22Rv1 (cell line): ENCODE measurements at regions not wholly inside any gene's neighbourhood (a gene's known extent, or its start where the extent isn't known, plus 50 kb on each side); places are given as distances from the start of the nearest gene placed in this dataset.

Experiments
- H3K27ac ChIP-seq: fragments of 450-650 bp; 2 replicates; pipeline ENCODE4 v1.5.1; 2017
- ZFX ChIP-seq: fragments of 450-650 bp; IDR thresholded peaks from 2 replicates; pipeline ENCODE4 v1.6.1; 2017; ENCODE audit warnings: antibody characterized with exemption, borderline replicate concordance
- TF ChIP-seq, protein P1 (sequence below): fragments of 450-650 bp; IDR thresholded peaks from 2 replicates; pipeline ENCODE4 v1.5.1; 2017; ENCODE audit warnings: mild to moderate bottlenecking

DNA sequence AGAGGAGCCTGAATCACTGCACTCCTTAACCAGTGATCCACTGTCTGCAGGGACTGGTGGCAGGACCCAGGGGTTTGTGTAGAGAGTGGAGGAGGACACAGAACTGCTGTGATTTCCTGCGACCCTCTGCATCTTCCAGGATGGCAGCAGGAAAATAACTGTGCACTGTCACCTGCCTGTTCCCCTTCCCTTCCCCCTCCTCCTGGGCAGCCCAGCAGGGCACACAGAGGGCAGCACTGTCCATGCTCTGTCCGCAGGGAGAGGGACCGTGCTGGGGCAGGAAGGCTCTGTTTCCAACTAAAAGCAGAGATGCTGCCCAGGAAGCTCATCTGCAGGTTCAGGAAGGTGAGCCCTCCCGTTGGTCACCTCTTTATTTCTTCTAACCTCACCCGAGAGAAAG, 168.7 kb downstream of the ZBTB18 start:
- H3K27ac ChIP-seq, result no peak overlapping the region
- TF ChIP-seq, protein P1, sequence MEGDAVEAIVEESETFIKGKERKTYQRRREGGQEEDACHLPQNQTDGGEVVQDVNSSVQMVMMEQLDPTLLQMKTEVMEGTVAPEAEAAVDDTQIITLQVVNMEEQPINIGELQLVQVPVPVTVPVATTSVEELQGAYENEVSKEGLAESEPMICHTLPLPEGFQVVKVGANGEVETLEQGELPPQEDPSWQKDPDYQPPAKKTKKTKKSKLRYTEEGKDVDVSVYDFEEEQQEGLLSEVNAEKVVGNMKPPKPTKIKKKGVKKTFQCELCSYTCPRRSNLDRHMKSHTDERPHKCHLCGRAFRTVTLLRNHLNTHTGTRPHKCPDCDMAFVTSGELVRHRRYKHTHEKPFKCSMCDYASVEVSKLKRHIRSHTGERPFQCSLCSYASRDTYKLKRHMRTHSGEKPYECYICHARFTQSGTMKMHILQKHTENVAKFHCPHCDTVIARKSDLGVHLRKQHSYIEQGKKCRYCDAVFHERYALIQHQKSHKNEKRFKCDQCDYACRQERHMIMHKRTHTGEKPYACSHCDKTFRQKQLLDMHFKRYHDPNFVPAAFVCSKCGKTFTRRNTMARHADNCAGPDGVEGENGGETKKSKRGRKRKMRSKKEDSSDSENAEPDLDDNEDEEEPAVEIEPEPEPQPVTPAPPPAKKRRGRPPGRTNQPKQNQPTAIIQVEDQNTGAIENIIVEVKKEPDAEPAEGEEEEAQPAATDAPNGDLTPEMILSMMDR, result no peak
- TF ChIP-seq ZFX, result no peak

GRCh38 chr1:244220410-244220809, 169.3 kb downstream of the ZBTB18 start:
- no peak for TF ChIP-seq ZFX
- TF ChIP-seq, protein P1, result no peak

GRCh38 chr1:244221991-244222390, 170.9 kb downstream of the ZBTB18 start:
- TF ChIP-seq, protein P1, result no peak
- TF ChIP-seq ZFX, result no peak
- no peak overlapping the region for H3K27ac ChIP-seq

More at GRCh38 chr1:244220410-244220809, 169.3 kb downstream of the ZBTB18 start:
- no peak overlapping the region for H3K27ac ChIP-seq

- H3K27ac ChIP-seq, result no peak overlapping the region
- no peak for TF ChIP-seq ZFX
- TF ChIP-seq, protein P1, result no peak
These were observed 173.7 kb downstream of the ZBTB18 start for GRCh38 chr1:244224487-244225430.

GRCh38 chr1:244226435-244226834, 175.4 kb downstream of the ZBTB18 start:
- no peak overlapping the region for H3K27ac ChIP-seq
- no peak for TF ChIP-seq ZFX
- TF ChIP-seq, protein P1, result no peak

GRCh38 chr1:244230470-244230869, 179.4 kb downstream of the ZBTB18 start:
- no peak overlapping the region for H3K27ac ChIP-seq
- no peak for TF ChIP-seq ZFX
- TF ChIP-seq, protein P1, result no peak

GRCh38 chr1:244231193-244231571, 180.1 kb downstream of the ZBTB18 start:
- TF ChIP-seq, protein P1, result no peak
- TF ChIP-seq ZFX, result no peak
- H3K27ac ChIP-seq, result no peak overlapping the region
